GM12878 (cell line): ENCODE measurements at regions not wholly inside any gene's neighbourhood (a gene's known extent, or its start where the extent isn't known, plus 50 kb on each side); places are given as distances from the start of the nearest gene placed in this dataset.

Source experiments
- ATAC-seq: fragments of 200-7000 bp; cut with Tn5 transposase; 3 replicates; pipeline ENCODE4 v1.9.1; 2020; ENCODE audit warnings: mild to moderate bottlenecking, moderate library complexity
- BruUV-seq: library from RNA; stranded (reverse); fragments of 400-500 nt; replicated peaks from 2 replicates; lab custom pipeline; 2021; lab: Mats Ljungman, UMichigan
- CTCF ChIA-PET: fragments of 300-600 bp; sonication (Branson Sonifier 250); formaldehyde crosslinking; extraction: SDS; loops from one replicate; lab custom pipeline; 2021; ENCODE audit warnings: inconsistent platforms; lab: Yijun Ruan, JAX
- POLR2A ChIA-PET: fragments of 350-600 bp; formaldehyde crosslinking; extraction: SDS; loops from one replicate; lab custom pipeline; 2021; ENCODE audit warnings: inconsistent platforms; lab: Charles Lee
- RAD21 ChIA-PET: fragments of 300-600 bp; sonication (Branson Sonifier 250); formaldehyde crosslinking; loops from one replicate; lab custom pipeline; 2023; ENCODE audit warnings: antibody characterized with exemption; ENCODE audit not compliant: unreplicated experiment; lab: Charles Lee
- SMC1A ChIA-PET: fragments of 300-600 bp; sonication (Branson Sonifier 250); formaldehyde crosslinking; loops from one replicate; lab custom pipeline; 2023; ENCODE audit not compliant: unreplicated experiment, uncharacterized antibody; lab: Charles Lee
- DNase-seq: peaks from one replicate; pipeline ENCODE4 v3.0.0-alpha.2; 2011; ENCODE audit warnings: low read depth, low spot score
- FAIRE-seq: peaks from 3 replicates; lab custom pipeline; 2011; peaks lifted over from hg19 to GRCh38; lab: Jason Lieb, UNC
- H2AFZ ChIP-seq: 2 replicates; pipeline ENCODE4 v1.6.0; 2011; ENCODE audit warnings: low read depth, low read length, control low read depth; ENCODE audit not compliant: control insufficient read depth
- H3K27ac ChIP-seq: 2 replicates; pipeline ENCODE4 v1.5.1; 2011; ENCODE audit warnings: control low read depth; ENCODE audit not compliant: control insufficient read depth, insufficient read depth
- H3K27me3 ChIP-seq, 2 experiments: replicated peaks in 1 of 2; 2 replicates each; pipeline versions ENCODE4 v1.6.0 to v1.6.1; 2011; ENCODE audit warnings: low read length in 1 of 2; ENCODE audit not compliant: control insufficient read depth in 2 of 2, insufficient read depth in 2 of 2
- H3K36me3 ChIP-seq, 2 experiments: 2 replicates each; pipeline ENCODE4 v1.5.1; 2011; ENCODE audit warnings: low read length in 1 of 2; ENCODE audit not compliant: control insufficient read depth in 2 of 2, insufficient read depth in 2 of 2
- H3K4me1 ChIP-seq: 2 replicates; pipeline ENCODE4 v1.6.1; 2011; ENCODE audit warnings: mild to moderate bottlenecking, low read length, moderate library complexity, mixed read lengths; ENCODE audit not compliant: control insufficient read depth, insufficient read depth
- H3K4me2 ChIP-seq: 2 replicates; pipeline ENCODE4 v1.6.0; 2011; ENCODE audit warnings: control low read depth; ENCODE audit not compliant: control insufficient read depth, insufficient read depth
- H3K4me3 ChIP-seq: fragments of 200-600 bp; sonication (generic); 2 replicates; pipeline ENCODE4 v1.5.1; 2016
- H3K79me2 ChIP-seq: 2 replicates; pipeline ENCODE4 v1.6.0; 2011; ENCODE audit warnings: low read length; ENCODE audit not compliant: control insufficient read depth, insufficient read depth
- H3K9ac ChIP-seq: 2 replicates; pipeline ENCODE4 v1.8.0; 2011; ENCODE audit warnings: low read length, control low read depth, mixed read lengths; ENCODE audit not compliant: control insufficient read depth, insufficient read depth
- H3K9me3 ChIP-seq: replicated peaks from 3 replicates; pipeline ENCODE4 v1.5.1; 2011; ENCODE audit warnings: mild to moderate bottlenecking, low read length; ENCODE audit not compliant: control insufficient read depth, insufficient read depth
- H4K20me1 ChIP-seq: 2 replicates; pipeline ENCODE4 v1.6.0; 2011; ENCODE audit not compliant: control insufficient read depth, insufficient read depth
- BCL11A ChIP-seq: IDR thresholded peaks from 2 replicates; pipeline ENCODE4 v1.6.1; 2011; ENCODE audit warnings: low read depth, low read length
- CEBPB ChIP-seq, 2 experiments: fragments of 150-350 bp in 1 of 2; IDR thresholded peaks; 2 replicates each; pipeline ENCODE4 v1.6.1; 2012 to 2014; ENCODE audit warnings: low read depth in 2 of 2, low read length in 2 of 2, borderline replicate concordance in 1 of 2, inconsistent platforms in 1 of 2
- FOXM1 ChIP-seq: IDR thresholded peaks from 2 replicates; pipeline ENCODE4 v1.6.1; 2012; ENCODE audit warnings: low read depth, mild to moderate bottlenecking, inconsistent platforms, low read length, moderate library complexity
- GATAD2B ChIP-seq: fragments of 450-650 bp; conservative IDR thresholded peaks from 2 replicates; pipeline ENCODE4 v1.6.1; 2017; ENCODE audit warnings: low read depth, mild to moderate bottlenecking, moderate library complexity
- NR2C2 ChIP-seq: IDR thresholded peaks from 2 replicates; pipeline ENCODE4 v1.6.1; 2011; ENCODE audit warnings: borderline replicate concordance, low read depth; ENCODE audit not compliant: control insufficient read depth, insufficient read length
- NR2F1 ChIP-seq: fragments of 450-650 bp; conservative IDR thresholded peaks from 2 replicates; pipeline ENCODE4 v1.6.1; 2017; ENCODE audit warnings: mild to moderate bottlenecking
- PAX8 ChIP-seq: fragments of 450-650 bp; IDR thresholded peaks from 2 replicates; pipeline ENCODE4 v1.6.1; 2017; ENCODE audit warnings: mild to moderate bottlenecking, moderate library complexity
- PML ChIP-seq: IDR thresholded peaks from 2 replicates; pipeline ENCODE4 v1.6.1; 2012; ENCODE audit warnings: low read length, inconsistent platforms
- RAD51 ChIP-seq: fragments of 450-650 bp; IDR thresholded peaks from 2 replicates; pipeline ENCODE4 v1.6.1; 2016; ENCODE audit warnings: moderate library complexity, mild to moderate bottlenecking, inconsistent platforms
- RB1 ChIP-seq: fragments of 450-650 bp; formaldehyde crosslinking; IDR thresholded peaks from 2 replicates; pipeline ENCODE4 v1.6.1; 2017; ENCODE audit warnings: mild to moderate bottlenecking, borderline replicate concordance
- SIX5 ChIP-seq: IDR thresholded peaks from 2 replicates; pipeline ENCODE4 v1.6.1; 2011; ENCODE audit warnings: mild to moderate bottlenecking, low read depth, low read length, moderate library complexity; ENCODE audit not compliant: severe bottlenecking
- SKIL ChIP-seq: fragments of 450-650 bp; IDR thresholded peaks from 2 replicates; pipeline ENCODE4 v1.6.1; 2017; ENCODE audit warnings: mild to moderate bottlenecking, low read depth, inconsistent platforms; ENCODE audit not compliant: poor library complexity, severe bottlenecking
- SMAD5 ChIP-seq: IDR thresholded peaks from 2 replicates; pipeline ENCODE4 v1.6.1; 2016; ENCODE audit warnings: antibody characterized with exemption, low read depth
- USF1 ChIP-seq: IDR thresholded peaks from 2 replicates; pipeline ENCODE4 v1.6.1; 2011; ENCODE audit warnings: borderline replicate concordance, low read depth, mild to moderate bottlenecking, moderate library complexity, mixed read lengths, low read length; ENCODE audit not compliant: insufficient read depth; ENCODE audit errors: extremely low read length
- WGBS: methylation state at CpG from one replicate; pipeline ENCODE4 v1.1.6; 2016; ENCODE audit warnings: low lambda C conversion rate; ENCODE audit not compliant: insufficient replicate concordance, insufficient coverage; ENCODE audit errors: missing lambda C conversion rate; 5-methylcytosine and 5-hydroxymethylcytosine counted together
- in situ Hi-C: fragments of 300-500 bp; cut with MboI; formaldehyde crosslinking; loops from 9 replicates; pipeline ENCODE4 v1.14.3; 2018; ENCODE audit warnings: mixed read lengths
- intact Hi-C: fragments of 100-400 bp; cut with micrococcal nuclease; formaldehyde crosslinking; loops from one replicate; pipeline ENCODE4 v1.14.2; 2022; ENCODE audit not compliant: unreplicated experiment
- TF ChIP-seq, protein P1 (sequence below): fragments of 450-650 bp; IDR thresholded peaks from 2 replicates; pipeline ENCODE4 v1.6.1; 2018; ENCODE audit warnings: mild to moderate bottlenecking, low read depth, moderate library complexity; ENCODE audit not compliant: partially characterized antibody
- TF ChIP-seq, protein P2 (sequence below): IDR thresholded peaks from 2 replicates; pipeline ENCODE4 v1.6.1; 2012; ENCODE audit warnings: low read depth, low read length, improper control_type of control experiment
- TF ChIP-seq, protein P3 (sequence below): IDR thresholded peaks from 2 replicates; pipeline ENCODE4 v1.6.1; 2012; ENCODE audit warnings: low read depth, low read length, improper control_type of control experiment

DNA sequence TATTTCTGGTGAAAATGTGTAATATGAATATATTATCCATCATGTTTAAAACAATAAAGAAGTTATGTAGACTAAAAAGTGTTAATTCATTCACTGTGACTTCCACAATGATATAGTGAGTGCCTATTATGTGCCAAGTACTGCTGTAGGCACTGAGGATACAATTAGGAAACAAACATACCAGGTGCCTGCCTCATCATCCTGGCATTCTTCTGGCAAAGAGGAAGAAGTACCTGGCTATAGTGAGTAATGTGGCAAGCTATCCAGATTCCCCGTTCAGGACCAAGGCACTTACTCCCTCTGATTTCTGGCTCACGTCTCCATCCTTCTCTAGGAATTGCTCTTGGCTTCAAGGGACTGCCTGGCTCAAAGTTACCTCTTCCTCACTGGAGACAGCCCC lies 77.5 kb upstream of the CLMP start:
- FAIRE-seq (no peak), ATAC-seq (no peak), DNase-seq (no peak)
- no peaks in the 10 kb centered on the region for H4K20me1 ChIP-seq
- H3K4me2 ChIP-seq: no peak overlapping the region
- intact Hi-C loops: no loop called here
- H3K79me2 ChIP-seq: no peaks in the 10 kb centered on the region
- no peak overlapping the region for H3K9ac ChIP-seq
- H3K27ac ChIP-seq: no peak overlapping the region
- no peak overlapping the region for H2AFZ ChIP-seq
- SMC1A ChIA-PET: no interaction called here
- in situ Hi-C loops: no loop called here
- no peaks in the 10 kb centered on the region for H3K4me1 ChIP-seq
- BruUV-seq: no TSS peak
- H3K27me3 ChIP-seq: no peaks in the 10 kb centered on the region
- no peaks in the 10 kb centered on the region for H3K36me3 ChIP-seq
- RAD21 ChIA-PET: no interaction called here
- POLR2A ChIA-PET: no interaction called here
- no peaks in the 10 kb centered on the region for H3K9me3 ChIP-seq
- 35% methylated on average over 2 of the region's 2 CpGs for WGBS
- CTCF ChIA-PET: interaction anchor here (0.7 to 4.0 kb wide), 3 partner anchors 11 to 304 kb away, joined by 3 to 21 read pairs (median 5); no protein-coding TSS in a partner anchor
- no peak for TF ChIP-seq CEBPB (IDR thresholded peaks at IDR 0.05; ENCODE audit: borderline replicate concordance in 1 of 2, low read depth in 2 of 2, low read length in 2 of 2)
- no peak for TF ChIP-seq SIX5
- no peak for TF ChIP-seq NR2C2
- no peak for TF ChIP-seq BCL11A
- TF ChIP-seq USF1: no peak
- TF ChIP-seq, protein P1, sequence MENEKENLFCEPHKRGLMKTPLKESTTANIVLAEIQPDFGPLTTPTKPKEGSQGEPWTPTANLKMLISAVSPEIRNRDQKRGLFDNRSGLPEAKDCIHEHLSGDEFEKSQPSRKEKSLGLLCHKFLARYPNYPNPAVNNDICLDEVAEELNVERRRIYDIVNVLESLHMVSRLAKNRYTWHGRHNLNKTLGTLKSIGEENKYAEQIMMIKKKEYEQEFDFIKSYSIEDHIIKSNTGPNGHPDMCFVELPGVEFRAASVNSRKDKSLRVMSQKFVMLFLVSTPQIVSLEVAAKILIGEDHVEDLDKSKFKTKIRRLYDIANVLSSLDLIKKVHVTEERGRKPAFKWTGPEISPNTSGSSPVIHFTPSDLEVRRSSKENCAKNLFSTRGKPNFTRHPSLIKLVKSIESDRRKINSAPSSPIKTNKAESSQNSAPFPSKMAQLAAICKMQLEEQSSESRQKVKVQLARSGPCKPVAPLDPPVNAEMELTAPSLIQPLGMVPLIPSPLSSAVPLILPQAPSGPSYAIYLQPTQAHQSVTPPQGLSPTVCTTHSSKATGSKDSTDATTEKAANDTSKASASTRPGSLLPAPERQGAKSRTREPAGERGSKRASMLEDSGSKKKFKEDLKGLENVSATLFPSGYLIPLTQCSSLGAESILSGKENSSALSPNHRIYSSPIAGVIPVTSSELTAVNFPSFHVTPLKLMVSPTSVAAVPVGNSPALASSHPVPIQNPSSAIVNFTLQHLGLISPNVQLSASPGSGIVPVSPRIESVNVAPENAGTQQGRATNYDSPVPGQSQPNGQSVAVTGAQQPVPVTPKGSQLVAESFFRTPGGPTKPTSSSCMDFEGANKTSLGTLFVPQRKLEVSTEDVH: no peak
- TF ChIP-seq PAX8: no peak
- TF ChIP-seq RB1: no peak
- TF ChIP-seq GATAD2B: no peak
- no peak for TF ChIP-seq NR2F1
- TF ChIP-seq, protein P2, sequence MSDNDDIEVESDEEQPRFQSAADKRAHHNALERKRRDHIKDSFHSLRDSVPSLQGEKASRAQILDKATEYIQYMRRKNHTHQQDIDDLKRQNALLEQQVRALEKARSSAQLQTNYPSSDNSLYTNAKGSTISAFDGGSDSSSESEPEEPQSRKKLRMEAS: no peak
- TF ChIP-seq, protein P3, sequence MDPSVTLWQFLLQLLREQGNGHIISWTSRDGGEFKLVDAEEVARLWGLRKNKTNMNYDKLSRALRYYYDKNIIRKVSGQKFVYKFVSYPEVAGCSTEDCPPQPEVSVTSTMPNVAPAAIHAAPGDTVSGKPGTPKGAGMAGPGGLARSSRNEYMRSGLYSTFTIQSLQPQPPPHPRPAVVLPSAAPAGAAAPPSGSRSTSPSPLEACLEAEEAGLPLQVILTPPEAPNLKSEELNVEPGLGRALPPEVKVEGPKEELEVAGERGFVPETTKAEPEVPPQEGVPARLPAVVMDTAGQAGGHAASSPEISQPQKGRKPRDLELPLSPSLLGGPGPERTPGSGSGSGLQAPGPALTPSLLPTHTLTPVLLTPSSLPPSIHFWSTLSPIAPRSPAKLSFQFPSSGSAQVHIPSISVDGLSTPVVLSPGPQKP: no peak
- TF ChIP-seq RAD51: no peak
- no peak for TF ChIP-seq FOXM1
- TF ChIP-seq PML: no peak
- TF ChIP-seq SKIL: no peak
- TF ChIP-seq SMAD5: no peak
- no peak overlapping the region for H3K4me3 ChIP-seq
